IPS-18a (cell line): ENCODE measurements at regions not wholly inside any gene's neighbourhood (a gene's known extent, or its start where the extent isn't known, plus 50 kb on each side); places are given as distances from the start of the nearest gene placed in this dataset.

ENCODE experiments used
- H3K27ac ChIP-seq: one replicate; pipeline ENCODE4 v1.5.1; 2013; ENCODE audit warnings: low read length
- H3K27me3 ChIP-seq: one replicate; pipeline ENCODE4 v1.6.1; 2013; ENCODE audit warnings: mild to moderate bottlenecking, low read length; ENCODE audit not compliant: control insufficient read depth, insufficient read depth
- H3K36me3 ChIP-seq: one replicate; pipeline ENCODE4 v1.6.1; 2013; ENCODE audit warnings: low read depth, low read length; ENCODE audit not compliant: control insufficient read depth
- H3K4me1 ChIP-seq: one replicate; pipeline ENCODE4 v1.6.1; 2013; ENCODE audit warnings: low read depth, low read length; ENCODE audit not compliant: control insufficient read depth
- H3K4me3 ChIP-seq: one replicate; pipeline ENCODE4 v1.5.1; 2013; ENCODE audit warnings: low read length
- H3K9ac ChIP-seq: one replicate; pipeline ENCODE4 v1.6.1; 2013; ENCODE audit warnings: mild to moderate bottlenecking, low read length, moderate library complexity
- H3K9me3 ChIP-seq: one replicate; pipeline ENCODE4 v1.6.1; 2013; ENCODE audit warnings: low read depth, low read length; ENCODE audit not compliant: control insufficient read depth

- no peak overlapping the region for H3K4me3 ChIP-seq
- H3K9ac ChIP-seq = no peak overlapping the region
- no peak overlapping the region for H3K27ac ChIP-seq
- H3K36me3 ChIP-seq = no peaks in the 10 kb centered on the region
- H3K27me3 ChIP-seq = no peaks in the 10 kb centered on the region
- H3K9me3 ChIP-seq = no peaks in the 10 kb centered on the region
- no peaks in the 10 kb centered on the region for H3K4me1 ChIP-seq
Measured at GRCh38 chr21:19950347-19950746, 1047.9 kb upstream of the NCAM2 start.

- Histone ChIP-seq H3K4me3 (no peak overlapping the region), H3K9ac (no peak overlapping the region), H3K36me3 (no peaks in the 10 kb centered on the region), H3K27ac (no peak overlapping the region), H3K27me3 (no peaks in the 10 kb centered on the region), H3K4me1 (no peaks in the 10 kb centered on the region), H3K9me3 (peaks cover under 1% of the 10 kb centered on the region)
Measured at GRCh38 chr21:19969156-19969555, 1029.1 kb upstream of the NCAM2 start.

- Histone ChIP-seq H3K27me3 (no peaks in the 10 kb centered on the region), H3K27ac (no peak overlapping the region), H3K36me3 (no peaks in the 10 kb centered on the region), H3K4me3 (no peak overlapping the region), H3K4me1 (no peaks in the 10 kb centered on the region), H3K9ac (no peak overlapping the region), H3K9me3 (no peaks in the 10 kb centered on the region)
Measured at GRCh38 chr21:19981938-19982337, 1016.3 kb upstream of the NCAM2 start.

GRCh38 chr21:19986396-19986795, 1011.8 kb upstream of the NCAM2 start:
- H3K36me3 ChIP-seq = no peaks in the 10 kb centered on the region
- H3K9me3 ChIP-seq = no peaks in the 10 kb centered on the region
- H3K4me3 ChIP-seq = no peak overlapping the region
- H3K4me1 ChIP-seq = no peaks in the 10 kb centered on the region
- no peaks in the 10 kb centered on the region for H3K27me3 ChIP-seq
- H3K27ac ChIP-seq = no peak overlapping the region
- H3K9ac ChIP-seq = no peak overlapping the region

GRCh38 chr21:19987671-19988070, 1010.5 kb upstream of the NCAM2 start:
- H3K4me3 ChIP-seq = no peak overlapping the region
- H3K36me3 ChIP-seq = no peaks in the 10 kb centered on the region
- H3K27ac ChIP-seq = no peak overlapping the region
- H3K9me3 ChIP-seq = no peaks in the 10 kb centered on the region
- H3K27me3 ChIP-seq = no peaks in the 10 kb centered on the region
- no peak overlapping the region for H3K9ac ChIP-seq
- no peaks in the 10 kb centered on the region for H3K4me1 ChIP-seq

- Histone ChIP-seq H3K4me3 (no peak overlapping the region), H3K36me3 (no peaks in the 10 kb centered on the region), H3K4me1 (no peaks in the 10 kb centered on the region), H3K9ac (no peak overlapping the region), H3K27ac (no peak overlapping the region), H3K27me3 (no peaks in the 10 kb centered on the region), H3K9me3 (no peaks in the 10 kb centered on the region)
Measured at GRCh38 chr21:19992540-19992939, 1005.7 kb upstream of the NCAM2 start.

GRCh38 chr21:19993268-19993667, 1004.9 kb upstream of the NCAM2 start:
- Histone ChIP-seq H3K9me3 (no peaks in the 10 kb centered on the region), H3K27me3 (no peaks in the 10 kb centered on the region), H3K4me3 (no peak overlapping the region), H3K36me3 (no peaks in the 10 kb centered on the region), H3K27ac (no peak overlapping the region), H3K4me1 (no peaks in the 10 kb centered on the region), H3K9ac (no peak overlapping the region)

GRCh38 chr21:19995253-19995652, 1003.0 kb upstream of the NCAM2 start:
- Histone ChIP-seq H3K27ac (no peak overlapping the region), H3K4me3 (no peak overlapping the region), H3K27me3 (no peaks in the 10 kb centered on the region), H3K9ac (no peak overlapping the region), H3K36me3 (no peaks in the 10 kb centered on the region), H3K9me3 (no peaks in the 10 kb centered on the region), H3K4me1 (no peaks in the 10 kb centered on the region)

- H3K27me3 ChIP-seq = no peaks in the 10 kb centered on the region
- no peaks in the 10 kb centered on the region for H3K9me3 ChIP-seq
- no peaks in the 10 kb centered on the region for H3K36me3 ChIP-seq
- H3K9ac ChIP-seq = no peak overlapping the region
- no peak overlapping the region for H3K27ac ChIP-seq
- H3K4me1 ChIP-seq = no peaks in the 10 kb centered on the region
- no peak overlapping the region for H3K4me3 ChIP-seq
Measured at GRCh38 chr21:19998453-19998852, 999.8 kb upstream of the NCAM2 start.

GRCh38 chr21:19999369-20000272, 998.6 kb upstream of the NCAM2 start:
- H3K4me3 ChIP-seq = no peak overlapping the region
- H3K9me3 ChIP-seq = no peaks in the 10 kb centered on the region
- no peaks in the 10 kb centered on the region for H3K27me3 ChIP-seq
- no peak overlapping the region for H3K27ac ChIP-seq
- no peaks in the 10 kb centered on the region for H3K36me3 ChIP-seq
- no peak overlapping the region for H3K9ac ChIP-seq
- H3K4me1 ChIP-seq = no peaks in the 10 kb centered on the region

GRCh38 chr21:20004367-20004766, 993.8 kb upstream of the NCAM2 start:
- H3K9me3 ChIP-seq = no peaks in the 10 kb centered on the region
- no peaks in the 10 kb centered on the region for H3K27me3 ChIP-seq
- no peaks in the 10 kb centered on the region for H3K36me3 ChIP-seq
- no peak overlapping the region for H3K4me3 ChIP-seq
- H3K9ac ChIP-seq = no peak overlapping the region
- no peaks in the 10 kb centered on the region for H3K4me1 ChIP-seq
- H3K27ac ChIP-seq = no peak overlapping the region

GRCh38 chr21:20010691-20011200, 987.5 kb upstream of the NCAM2 start:
- no peaks in the 10 kb centered on the region for H3K9me3 ChIP-seq
- H3K4me1 ChIP-seq = peaks cover under 1% of the 10 kb centered on the region
- H3K27ac ChIP-seq = no peak overlapping the region
- no peaks in the 10 kb centered on the region for H3K36me3 ChIP-seq
- no peaks in the 10 kb centered on the region for H3K27me3 ChIP-seq
- H3K9ac ChIP-seq = no peak overlapping the region
- no peak overlapping the region for H3K4me3 ChIP-seq
